ENCODE measurements at regions not wholly inside any gene's neighbourhood (a gene's known extent, or its start where the extent isn't known, plus 50 kb on each side); places are given as distances from the start of the nearest gene placed in this dataset.

GRCh38 chr13:106110241-106110855 lies 425.1 kb downstream of the EFNB2 start:
- TF ChIP-seq POLR2A (IDR thresholded peaks at IDR 0.05) (no peak), POLR2AphosphoS5 (IDR thresholded peaks at IDR 0.05; ENCODE audit: insufficient read depth in 1 of 2, low read depth in 1 of 2) (no peak)
- TF ChIP-seq, protein P1, sequence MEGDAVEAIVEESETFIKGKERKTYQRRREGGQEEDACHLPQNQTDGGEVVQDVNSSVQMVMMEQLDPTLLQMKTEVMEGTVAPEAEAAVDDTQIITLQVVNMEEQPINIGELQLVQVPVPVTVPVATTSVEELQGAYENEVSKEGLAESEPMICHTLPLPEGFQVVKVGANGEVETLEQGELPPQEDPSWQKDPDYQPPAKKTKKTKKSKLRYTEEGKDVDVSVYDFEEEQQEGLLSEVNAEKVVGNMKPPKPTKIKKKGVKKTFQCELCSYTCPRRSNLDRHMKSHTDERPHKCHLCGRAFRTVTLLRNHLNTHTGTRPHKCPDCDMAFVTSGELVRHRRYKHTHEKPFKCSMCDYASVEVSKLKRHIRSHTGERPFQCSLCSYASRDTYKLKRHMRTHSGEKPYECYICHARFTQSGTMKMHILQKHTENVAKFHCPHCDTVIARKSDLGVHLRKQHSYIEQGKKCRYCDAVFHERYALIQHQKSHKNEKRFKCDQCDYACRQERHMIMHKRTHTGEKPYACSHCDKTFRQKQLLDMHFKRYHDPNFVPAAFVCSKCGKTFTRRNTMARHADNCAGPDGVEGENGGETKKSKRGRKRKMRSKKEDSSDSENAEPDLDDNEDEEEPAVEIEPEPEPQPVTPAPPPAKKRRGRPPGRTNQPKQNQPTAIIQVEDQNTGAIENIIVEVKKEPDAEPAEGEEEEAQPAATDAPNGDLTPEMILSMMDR (IDR thresholded peaks at IDR 0.05) = no peak
- Histone ChIP-seq H3K36me3 (no peaks in the 10 kb centered on the region), H3K4me3 (no peak overlapping the region), H3K9me3 (no peaks in the 10 kb centered on the region), H3K27me3 (no peaks in the 10 kb centered on the region), H3K4me1 (no peaks in the 10 kb centered on the region), H3K27ac (no peak overlapping the region)
- intact Hi-C loops (cut with DNase I) = no loop called here
- no peak for DNase-seq (ENCODE audit: extremely low spot score in 2 of 2)

- intact Hi-C loops (cut with DNase I) = no loop called here
- H3K4me1 ChIP-seq = no peaks in the 10 kb centered on the region
- TF ChIP-seq, protein P1 (IDR thresholded peaks at IDR 0.05) = no peak
- TF ChIP-seq POLR2AphosphoS5 (IDR thresholded peaks at IDR 0.05; ENCODE audit: insufficient read depth in 1 of 2, low read depth in 1 of 2) (no peak), POLR2A (IDR thresholded peaks at IDR 0.05) (no peak)
- no peaks in the 10 kb centered on the region for H3K27me3 ChIP-seq
- no peak overlapping the region for H3K27ac ChIP-seq
- DNase-seq (ENCODE audit: extremely low spot score in 2 of 2) = no peak
- no peak overlapping the region for H3K4me3 ChIP-seq
- H3K36me3 ChIP-seq = no peaks in the 10 kb centered on the region
- no peaks in the 10 kb centered on the region for H3K9me3 ChIP-seq
Observed at GRCh38 chr13:106109391-106109791, 426.1 kb downstream of the EFNB2 start.

DNA sequence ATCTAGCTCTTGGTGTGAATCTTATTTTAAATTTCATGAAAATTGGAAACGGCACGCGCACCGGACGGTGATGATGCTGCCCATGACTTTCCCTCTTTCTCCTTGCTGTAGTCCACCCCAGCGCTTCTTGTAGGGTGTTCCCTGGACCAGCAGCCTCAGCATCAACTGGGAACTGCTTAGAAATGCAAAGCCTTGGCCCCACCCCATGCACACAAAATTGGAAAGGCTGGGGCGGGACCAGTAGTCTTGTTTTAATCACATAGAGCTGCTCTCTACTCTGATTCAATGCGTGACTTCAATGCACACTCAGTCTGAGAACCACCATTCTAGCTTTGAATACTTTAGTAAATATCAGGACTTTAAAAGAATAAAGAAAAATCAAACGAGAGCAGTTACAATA lies 427.1 kb downstream of the EFNB2 start:
- DNase-seq (ENCODE audit: extremely low spot score in 2 of 2) = no peak
- intact Hi-C loops (cut with DNase I) = no loop called here
- no peak for TF ChIP-seq POLR2A (IDR thresholded peaks at IDR 0.05)
- TF ChIP-seq, protein P1 (IDR thresholded peaks at IDR 0.05) = no peak
- TF ChIP-seq POLR2AphosphoS5 (IDR thresholded peaks at IDR 0.05; ENCODE audit: insufficient read depth in 1 of 2, low read depth in 1 of 2) = no peak
- no peaks in the 10 kb centered on the region for H3K36me3 ChIP-seq
- H3K4me1 ChIP-seq = no peaks in the 10 kb centered on the region
- H3K9me3 ChIP-seq = no peaks in the 10 kb centered on the region
- no peak overlapping the region for H3K27ac ChIP-seq
- H3K4me3 ChIP-seq = no peak overlapping the region
- H3K27me3 ChIP-seq = no peaks in the 10 kb centered on the region

DNA sequence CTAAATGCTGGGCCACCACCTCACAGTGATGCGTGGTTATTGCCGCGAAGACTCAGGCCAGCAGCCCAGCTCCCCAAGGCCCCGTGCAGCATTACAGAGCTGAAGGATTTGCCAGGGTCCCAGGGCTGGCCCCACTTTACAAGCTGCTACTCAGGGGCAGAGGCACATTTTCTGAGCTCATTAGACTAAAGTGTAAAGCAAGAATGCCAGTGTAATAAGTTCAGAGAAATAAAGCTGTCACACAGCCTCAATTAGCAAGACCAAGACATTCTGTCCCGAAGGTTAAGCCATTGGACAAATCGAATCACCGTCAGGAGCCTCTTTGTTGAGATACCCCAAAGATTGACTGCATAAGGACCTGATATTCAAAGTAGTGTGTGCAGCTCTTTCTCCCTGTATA lies 428.4 kb downstream of the EFNB2 start:
- no peak for TF ChIP-seq POLR2AphosphoS5 (IDR thresholded peaks at IDR 0.05; ENCODE audit: insufficient read depth in 1 of 2, low read depth in 1 of 2)
- TF ChIP-seq, protein P1 (IDR thresholded peaks at IDR 0.05) = no peak
- TF ChIP-seq POLR2A (IDR thresholded peaks at IDR 0.05) = no peak
- intact Hi-C loops (cut with DNase I) = no loop called here
- H3K36me3 ChIP-seq = no peaks in the 10 kb centered on the region

DNA sequence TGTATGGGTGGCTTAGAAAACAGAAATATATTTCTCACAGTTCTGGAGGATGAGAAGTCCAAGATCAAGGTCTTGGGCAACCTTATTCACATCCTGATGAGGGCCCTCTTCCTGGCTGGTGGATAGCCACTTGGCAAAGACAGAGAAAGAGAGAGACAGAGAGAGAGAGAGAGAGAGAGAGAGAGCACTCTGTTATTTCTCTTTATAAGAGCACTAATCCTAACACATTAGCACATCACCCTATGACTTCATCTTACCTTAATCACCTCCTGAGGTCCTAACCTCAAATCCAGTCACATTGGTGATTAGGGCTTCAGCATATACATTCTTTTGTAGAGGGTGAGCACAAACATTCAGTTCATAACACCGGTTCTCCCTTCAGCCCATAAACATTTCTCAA lies 430.3 kb downstream of the EFNB2 start:
- Histone ChIP-seq H3K4me3 (no peak overlapping the region), H3K9me3 (no peaks in the 10 kb centered on the region), H3K27me3 (no peaks in the 10 kb centered on the region), H3K4me1 (peaks cover 4% of the 10 kb centered on the region), H3K27ac (no peak overlapping the region), H3K36me3 (no peaks in the 10 kb centered on the region)
- no peak for TF ChIP-seq POLR2AphosphoS5 (IDR thresholded peaks at IDR 0.05; ENCODE audit: insufficient read depth in 1 of 2, low read depth in 1 of 2)
- TF ChIP-seq POLR2A (IDR thresholded peaks at IDR 0.05) = no peak
- TF ChIP-seq, protein P1 (IDR thresholded peaks at IDR 0.05) = no peak
- intact Hi-C loops (cut with DNase I) = no loop called here
- no peak for DNase-seq (ENCODE audit: extremely low spot score in 2 of 2)

More for the DNA sequence above, 428.4 kb downstream of the EFNB2 start:
- DNase-seq (ENCODE audit: extremely low spot score in 2 of 2) = no peak
- H3K27ac ChIP-seq = no peak overlapping the region
- H3K27me3 ChIP-seq = no peaks in the 10 kb centered on the region
- H3K4me1 ChIP-seq = no peaks in the 10 kb centered on the region
- H3K9me3 ChIP-seq = no peaks in the 10 kb centered on the region
- no peak overlapping the region for H3K4me3 ChIP-seq

All from vagina (tissue), 2 donors.